HEK293 (cell line): ENCODE measurements at regions not wholly inside any gene's neighbourhood (a gene's known extent, or its start where the extent isn't known, plus 50 kb on each side); places are given as distances from the start of the nearest gene placed in this dataset.

Experiments
- ATF2 ChIP-seq: fragments of 450-650 bp; formaldehyde crosslinking; IDR thresholded peaks from 2 replicates; pipeline ENCODE4 v1.5.1; 2016; ENCODE audit warnings: missing biosample characterization, missing genetic modification characterization, low read depth
- GLIS1 ChIP-seq: fragments of 450-650 bp; formaldehyde crosslinking; IDR thresholded peaks from 2 replicates; pipeline ENCODE4 v1.5.1; 2016; ENCODE audit warnings: missing biosample characterization, missing genetic modification characterization
- HIC1 ChIP-seq: fragments of 450-650 bp; formaldehyde crosslinking; IDR thresholded peaks from 2 replicates; pipeline ENCODE4 v1.5.1; 2016; ENCODE audit warnings: missing biosample characterization, missing genetic modification characterization
- IKZF3 ChIP-seq: fragments of 450-650 bp; IDR thresholded peaks from 2 replicates; pipeline ENCODE4 v1.5.0; 2018; ENCODE audit warnings: missing biosample characterization, mild to moderate bottlenecking, missing genetic modification characterization, moderate library complexity
- KLF17 ChIP-seq: fragments of 450-650 bp; formaldehyde crosslinking; IDR thresholded peaks from 2 replicates; pipeline ENCODE4 v1.5.1; 2016; ENCODE audit warnings: missing biosample characterization, missing genetic modification characterization
- OSR2 ChIP-seq: fragments of 450-650 bp; formaldehyde crosslinking; IDR thresholded peaks from 2 replicates; pipeline ENCODE4 v1.5.1; 2016; ENCODE audit warnings: missing biosample characterization, missing genetic modification characterization
- PATZ1 ChIP-seq: fragments of 450-650 bp; formaldehyde crosslinking; IDR thresholded peaks from 2 replicates; pipeline ENCODE4 v1.5.1; 2016; ENCODE audit warnings: missing biosample characterization, missing genetic modification characterization
- SCRT1 ChIP-seq: fragments of 450-650 bp; formaldehyde crosslinking; IDR thresholded peaks from 2 replicates; pipeline ENCODE4 v1.5.1; 2016; ENCODE audit warnings: missing biosample characterization, missing genetic modification characterization, borderline replicate concordance
- TCF7L2 ChIP-seq: IDR thresholded peaks from 2 replicates; pipeline ENCODE4 v1.6.1; 2011; ENCODE audit warnings: low read depth, mild to moderate bottlenecking, inconsistent platforms, low read length, moderate library complexity, borderline replicate concordance
- TSHZ1 ChIP-seq: fragments of 450-650 bp; formaldehyde crosslinking; IDR thresholded peaks from 2 replicates; pipeline ENCODE4 v1.5.1; 2016; ENCODE audit warnings: missing biosample characterization, missing genetic modification characterization, borderline replicate concordance
- WT1 ChIP-seq: fragments of 450-650 bp; formaldehyde crosslinking; IDR thresholded peaks from 2 replicates; pipeline ENCODE4 v1.5.1; 2016; ENCODE audit warnings: missing biosample characterization, missing genetic modification characterization
- ZBTB10 ChIP-seq: fragments of 450-650 bp; formaldehyde crosslinking; IDR thresholded peaks from 2 replicates; pipeline ENCODE4 v1.5.1; 2016; ENCODE audit warnings: missing biosample characterization, missing genetic modification characterization
- ZBTB26 ChIP-seq: fragments of 450-650 bp; formaldehyde crosslinking; optimal IDR thresholded peaks from 2 replicates; pipeline ENCODE3; 2016; ENCODE audit warnings: missing biosample characterization, mild to moderate bottlenecking, missing genetic modification characterization
- ZFP69B ChIP-seq: fragments of 450-650 bp; formaldehyde crosslinking; IDR thresholded peaks from 2 replicates; pipeline ENCODE4 v1.5.1; 2016; ENCODE audit warnings: missing biosample characterization, missing genetic modification characterization
- ZIC2 ChIP-seq: fragments of 450-650 bp; formaldehyde crosslinking; IDR thresholded peaks from 2 replicates; pipeline ENCODE4 v1.5.1; 2016; ENCODE audit warnings: missing biosample characterization, missing genetic modification characterization
- ZNF155 ChIP-seq: fragments of 450-650 bp; formaldehyde crosslinking; IDR thresholded peaks from 2 replicates; pipeline ENCODE4 v1.5.1; 2016; ENCODE audit warnings: missing biosample characterization, missing genetic modification characterization
- ZNF404 ChIP-seq: fragments of 450-650 bp; formaldehyde crosslinking; IDR thresholded peaks from 2 replicates; pipeline ENCODE4 v1.5.1; 2017; ENCODE audit warnings: missing biosample characterization, missing genetic modification characterization
- ZNF423 ChIP-seq: fragments of 450-650 bp; formaldehyde crosslinking; IDR thresholded peaks from 2 replicates; pipeline ENCODE4 v1.5.1; 2016; ENCODE audit warnings: missing biosample characterization, missing genetic modification characterization
- ZNF654 ChIP-seq: fragments of 450-650 bp; formaldehyde crosslinking; IDR thresholded peaks from 2 replicates; pipeline ENCODE4 v1.5.1; 2016; ENCODE audit warnings: low read depth, missing biosample characterization, missing genetic modification characterization
- ZNF837 ChIP-seq: fragments of 450-650 bp; formaldehyde crosslinking; IDR thresholded peaks from 2 replicates; pipeline ENCODE4 v1.5.1; 2016; ENCODE audit warnings: missing biosample characterization, missing genetic modification characterization
- ZSCAN16 ChIP-seq: fragments of 450-650 bp; formaldehyde crosslinking; IDR thresholded peaks from 2 replicates; pipeline ENCODE4 v1.5.1; 2016; ENCODE audit warnings: missing biosample characterization, missing genetic modification characterization
- ZSCAN4 ChIP-seq: fragments of 450-650 bp; formaldehyde crosslinking; IDR thresholded peaks from 2 replicates; pipeline ENCODE4 v1.5.1; 2017; ENCODE audit warnings: missing biosample characterization, missing genetic modification characterization

- TF ChIP-seq TSHZ1: peak; percentile 84; the same call in 1 of the 2 replicates
- peak; percentile 38; the same call in 1 of the 2 replicates for TF ChIP-seq WT1
- TF ChIP-seq TCF7L2: no peak; the same call in 1 of the 2 replicates
- TF ChIP-seq PATZ1 (tag by site-specific recombination): peak; percentile 51
- peak; percentile 95 for TF ChIP-seq IKZF3 (tag by site-specific recombination)
- TF ChIP-seq SCRT1: no peak
- no peak for TF ChIP-seq ZNF155 (tag by site-specific recombination)
- TF ChIP-seq OSR2 (tag by site-specific recombination): peak; percentile 74
- no peak for TF ChIP-seq ZBTB10 (tag by site-specific recombination)
- peak; percentile 37 for TF ChIP-seq ZNF423 (tag by site-specific recombination)
- no peak for TF ChIP-seq ZNF837
- TF ChIP-seq ZFP69B (tag by site-specific recombination): peak; percentile 68
- peak; percentile 87 for TF ChIP-seq ZIC2
- peak; percentile 84 for TF ChIP-seq ZBTB26 (tag by site-specific recombination)
- TF ChIP-seq ZSCAN16 (tag by site-specific recombination): peak; percentile 76; the same call in 1 of the 2 replicates
- TF ChIP-seq HIC1: peak; percentile 49; the same call in 1 of the 2 replicates
- no peak for TF ChIP-seq ZNF404 (tag by site-specific recombination)
- no peak for TF ChIP-seq ZNF654 (tag by site-specific recombination)
- 0 out of 2 replicates have a peak, but pooled peaks have one; percentile 38 for TF ChIP-seq ZSCAN4 (tag by site-specific recombination)
- no peak for TF ChIP-seq ATF2 (tag by site-specific recombination)
- TF ChIP-seq KLF17: peak; percentile 95
- peak; percentile 42 for TF ChIP-seq GLIS1 (tag by site-specific recombination)
Observed at GRCh38 chr14:76956316-76957090, 72.0 kb downstream of the IRF2BPL start (continued).
